SKM-1 treated with dmso at 0.1 percent for 144 hours (cell line): ENCODE measurements at regions not wholly inside any gene's neighbourhood (a gene's known extent, or its start where the extent isn't known, plus 50 kb on each side); places are given as distances from the start of the nearest gene placed in this dataset.

Experiments
- DNase-seq: peaks from one replicate; lab custom pipeline; 2025; ENCODE audit not compliant: unreplicated experiment; lab: John Stamatoyannopoulos, UW

DNA sequence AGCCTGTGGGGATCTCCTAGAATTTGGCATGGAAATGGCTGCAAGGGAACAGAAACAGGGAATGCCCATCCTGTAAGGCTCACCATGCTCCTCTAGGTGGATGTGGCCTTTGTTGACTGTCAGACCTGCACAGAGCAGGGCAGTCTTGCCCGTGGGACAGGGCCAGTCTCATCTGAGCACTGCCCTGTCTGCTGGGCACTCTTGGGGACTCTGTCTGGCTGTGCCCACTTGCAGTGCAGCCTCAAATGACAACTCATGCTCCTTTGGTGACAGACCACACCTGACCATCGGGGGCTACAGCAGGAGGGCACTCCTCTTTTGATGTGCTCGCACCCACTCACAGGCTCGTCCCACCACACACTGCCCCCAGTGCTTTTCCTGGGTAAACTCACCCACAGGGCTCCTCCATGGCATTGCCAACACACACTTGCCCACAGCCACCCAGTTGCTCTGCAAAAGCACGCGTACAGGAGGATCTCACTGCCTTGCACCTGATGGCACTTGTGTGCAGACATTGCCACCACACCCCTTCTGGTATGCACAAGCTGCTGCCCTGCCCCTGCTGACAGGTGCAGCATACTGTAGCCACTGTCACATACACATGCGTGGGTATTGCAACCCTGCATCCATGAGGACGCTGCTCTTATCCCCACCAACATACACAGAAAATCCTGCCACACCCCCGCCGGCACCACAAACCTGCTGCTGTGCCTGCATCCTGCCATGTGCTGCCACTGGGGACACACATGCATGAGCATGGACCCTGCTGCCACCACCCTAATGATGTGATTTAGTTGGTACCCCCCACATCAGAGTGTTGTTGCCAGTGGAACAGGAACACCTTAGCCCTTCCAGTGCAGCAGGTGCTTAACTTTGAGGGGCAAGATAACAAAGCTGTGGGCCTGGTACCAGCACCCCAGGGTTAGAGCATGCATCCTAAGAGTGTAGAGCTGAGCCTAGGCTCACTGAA is 100.1 kb upstream of the ARHGEF9 start:
- no peak for DNase-seq

DNA sequence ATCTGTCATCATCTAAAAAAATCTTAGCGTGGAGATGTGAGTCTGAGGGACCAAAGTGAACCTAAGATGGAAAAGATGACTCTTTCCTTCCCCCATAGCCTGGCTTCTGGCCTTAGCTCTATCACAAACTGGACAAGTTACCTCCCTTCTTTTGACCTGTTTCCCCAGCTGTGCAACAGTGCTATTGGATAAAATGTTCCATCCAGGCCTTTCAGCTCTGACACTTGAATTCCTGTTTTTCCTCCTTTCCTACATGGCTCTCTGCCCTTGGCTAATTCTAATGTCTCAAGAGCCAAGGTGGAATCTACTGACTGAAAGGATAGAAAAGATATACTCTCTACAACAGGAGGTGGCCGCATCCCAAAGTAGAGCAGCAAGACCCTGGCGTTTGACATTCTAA is 84.5 kb upstream of the ARHGEF9 start:
- DNase-seq, result no peak

DNA sequence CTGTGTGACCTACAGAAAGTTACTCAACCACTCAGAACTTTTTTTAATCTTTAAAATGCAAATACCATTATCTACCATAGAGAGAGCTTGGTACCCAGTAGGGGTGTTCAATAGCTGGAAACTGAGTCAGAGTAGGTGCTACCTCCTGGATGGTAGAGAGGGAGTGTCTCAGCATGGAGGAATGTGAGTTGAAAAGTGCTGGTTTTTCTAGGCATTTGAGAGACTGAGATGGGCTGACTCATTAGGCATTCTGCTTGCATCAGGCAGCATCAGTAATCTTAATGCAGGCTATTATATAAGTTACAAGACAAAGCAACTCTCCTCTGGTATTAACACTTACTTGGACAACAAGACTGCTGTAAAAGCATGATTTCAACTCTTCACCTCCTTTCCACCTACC is 70.9 kb upstream of the ARHGEF9 start:
- no peak for DNase-seq

DNA sequence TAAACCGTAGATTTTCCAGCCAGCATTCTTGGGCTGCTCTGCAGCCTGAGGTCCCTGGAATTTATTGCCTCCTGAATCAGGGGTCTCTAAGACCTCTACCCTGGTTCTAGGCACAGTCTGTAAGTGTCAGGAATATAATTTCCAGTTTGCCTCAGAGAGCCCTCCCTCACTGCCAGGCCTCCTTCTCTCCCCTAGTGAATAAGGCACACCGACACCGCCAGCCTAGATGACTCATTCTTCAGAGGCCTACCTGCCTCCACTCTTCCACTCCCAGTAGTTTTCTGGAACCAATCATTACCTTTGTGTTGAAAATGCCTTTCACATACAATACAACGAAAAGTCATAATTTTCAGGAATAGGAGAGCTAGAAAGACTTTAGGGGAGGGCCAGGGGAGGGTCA is 50.3 kb upstream of the ARHGEF9 start:
- no peak for DNase-seq
